Fibroblast of lung (primary cell): ENCODE measurements at regions not wholly inside any gene's neighbourhood (a gene's known extent, or its start where the extent isn't known, plus 50 kb on each side); places are given as distances from the start of the nearest gene placed in this dataset.

Experiments
- DNase-seq, 2 donors: peaks; one replicate each; pipeline versions ENCODE4 v3.0.0 to v3.0.0-alpha.2; 2010; ENCODE audit warnings: low read depth in 2 of 2
- H2AFZ ChIP-seq: 2 replicates; pipeline ENCODE4 v1.5.1; 2012; ENCODE audit warnings: low read length, control low read depth, inconsistent platforms
- H3K27ac ChIP-seq: 2 replicates; pipeline ENCODE4 v1.5.1; 2011; ENCODE audit warnings: low read length, control low read depth; ENCODE audit not compliant: insufficient read depth
- H3K27me3 ChIP-seq: 2 replicates; pipeline ENCODE4 v1.5.1; 2011; ENCODE audit warnings: mild to moderate bottlenecking, low read length; ENCODE audit not compliant: control insufficient read depth, insufficient read depth
- H3K36me3 ChIP-seq: 2 replicates; pipeline ENCODE4 v1.5.1; 2011; ENCODE audit warnings: low read length; ENCODE audit not compliant: control insufficient read depth, insufficient read depth
- H3K4me1 ChIP-seq: 2 replicates; pipeline ENCODE4 v1.5.1; 2011; ENCODE audit warnings: low read length; ENCODE audit not compliant: control insufficient read depth, insufficient read depth; ENCODE audit errors: extremely low read depth
- H3K4me2 ChIP-seq: 2 replicates; pipeline ENCODE4 v1.5.1; 2011; ENCODE audit warnings: low read length, control low read depth; ENCODE audit not compliant: insufficient read depth; ENCODE audit errors: extremely low read depth
- H3K4me3 ChIP-seq, 4 experiments: fragments of 200-600 bp in 1 of 4; sonication (generic) in 1 of 4; replicated peaks in 1 of 4; 2 replicates each; pipeline ENCODE4 v1.5.1; 2011 to 2016; ENCODE audit warnings: low read length in 4 of 4, low read depth in 3 of 4, mild to moderate bottlenecking in 3 of 4, control low read depth in 2 of 4, inconsistent platforms in 1 of 4, mixed read lengths in 1 of 4; ENCODE audit not compliant: insufficient read depth in 1 of 4; ENCODE audit errors: control extremely low read depth in 1 of 4
- H3K79me2 ChIP-seq: 2 replicates; pipeline ENCODE4 v1.5.1; 2012; ENCODE audit warnings: mild to moderate bottlenecking, low read length, inconsistent platforms; ENCODE audit not compliant: control insufficient read depth, insufficient read depth
- H3K9ac ChIP-seq: 2 replicates; pipeline ENCODE4 v1.5.1; 2011; ENCODE audit warnings: mild to moderate bottlenecking, low read length, control low read depth; ENCODE audit not compliant: insufficient read depth
- H3K9me3 ChIP-seq: 2 replicates; pipeline ENCODE4 v1.5.1; 2012; ENCODE audit warnings: low read depth, low read length; ENCODE audit not compliant: control insufficient read depth, insufficient read depth
- H4K20me1 ChIP-seq: 2 replicates; pipeline ENCODE4 v1.5.1; 2011; ENCODE audit warnings: low read length; ENCODE audit not compliant: control insufficient read depth, insufficient read depth; ENCODE audit errors: extremely low read depth
- EZH2 ChIP-seq: IDR thresholded peaks from 2 replicates; pipeline ENCODE4 v1.5.1; 2012; ENCODE audit warnings: low read length, control low read depth, mild to moderate bottlenecking; ENCODE audit errors: missing control alignments
- TF ChIP-seq, protein P1 (sequence below), 2 donors: IDR thresholded peaks in 1 of 2; conservative IDR thresholded peaks in 1 of 2; 1 replicate in 1 of 2; 2 replicates in 1 of 2; pipeline ENCODE4 v1.5.1; 2011 to 2012; ENCODE audit warnings: low read length in 2 of 2, control low read depth in 1 of 2, inconsistent platforms in 1 of 2, low read depth in 1 of 2, mild to moderate bottlenecking in 1 of 2

DNA sequence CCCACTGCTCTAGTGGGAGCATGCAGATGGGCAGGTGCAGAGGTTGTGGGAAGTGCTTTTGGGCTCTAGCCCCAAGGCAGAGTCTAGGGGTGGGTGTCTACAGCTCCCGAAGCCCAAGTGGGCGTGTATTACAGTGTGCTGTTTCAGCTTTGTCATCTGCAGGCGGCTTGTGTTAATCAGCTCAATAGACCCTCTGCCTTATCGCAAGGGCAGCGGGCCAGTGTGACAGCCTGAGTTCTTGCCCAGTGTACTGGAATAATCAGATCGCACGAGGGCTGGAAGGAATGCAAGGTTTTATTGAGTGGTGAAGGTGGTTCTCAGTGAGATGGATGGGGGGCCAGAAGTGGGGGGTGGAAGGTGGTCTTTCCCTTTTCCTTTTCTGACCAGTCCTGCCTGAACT, 529.4 kb upstream of the AMOT start:
- H3K9me3 ChIP-seq = no peaks in the 10 kb centered on the region
- no peak overlapping the region for H3K27ac ChIP-seq
- H3K4me1 ChIP-seq = no peaks in the 10 kb centered on the region
- H3K79me2 ChIP-seq = no peaks in the 10 kb centered on the region
- no peak overlapping the region for H3K9ac ChIP-seq
- no peak overlapping the region for H3K4me2 ChIP-seq
- TF ChIP-seq EZH2 = no peak
- TF ChIP-seq, protein P1, sequence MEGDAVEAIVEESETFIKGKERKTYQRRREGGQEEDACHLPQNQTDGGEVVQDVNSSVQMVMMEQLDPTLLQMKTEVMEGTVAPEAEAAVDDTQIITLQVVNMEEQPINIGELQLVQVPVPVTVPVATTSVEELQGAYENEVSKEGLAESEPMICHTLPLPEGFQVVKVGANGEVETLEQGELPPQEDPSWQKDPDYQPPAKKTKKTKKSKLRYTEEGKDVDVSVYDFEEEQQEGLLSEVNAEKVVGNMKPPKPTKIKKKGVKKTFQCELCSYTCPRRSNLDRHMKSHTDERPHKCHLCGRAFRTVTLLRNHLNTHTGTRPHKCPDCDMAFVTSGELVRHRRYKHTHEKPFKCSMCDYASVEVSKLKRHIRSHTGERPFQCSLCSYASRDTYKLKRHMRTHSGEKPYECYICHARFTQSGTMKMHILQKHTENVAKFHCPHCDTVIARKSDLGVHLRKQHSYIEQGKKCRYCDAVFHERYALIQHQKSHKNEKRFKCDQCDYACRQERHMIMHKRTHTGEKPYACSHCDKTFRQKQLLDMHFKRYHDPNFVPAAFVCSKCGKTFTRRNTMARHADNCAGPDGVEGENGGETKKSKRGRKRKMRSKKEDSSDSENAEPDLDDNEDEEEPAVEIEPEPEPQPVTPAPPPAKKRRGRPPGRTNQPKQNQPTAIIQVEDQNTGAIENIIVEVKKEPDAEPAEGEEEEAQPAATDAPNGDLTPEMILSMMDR (conservative IDR thresholded peaks at IDR 0.05 in 1 of 2, IDR thresholded peaks at IDR 0.05 in 1 of 2; ENCODE audit: low read depth in 1 of 2, low read length in 2 of 2) = no peak
- no peaks in the 10 kb centered on the region for H3K27me3 ChIP-seq
- no peaks in the 10 kb centered on the region for H3K36me3 ChIP-seq
- no peak overlapping the region for H3K4me3 ChIP-seq
- H2AFZ ChIP-seq = no peak overlapping the region
- no peak for DNase-seq
- no peaks in the 10 kb centered on the region for H4K20me1 ChIP-seq

DNA sequence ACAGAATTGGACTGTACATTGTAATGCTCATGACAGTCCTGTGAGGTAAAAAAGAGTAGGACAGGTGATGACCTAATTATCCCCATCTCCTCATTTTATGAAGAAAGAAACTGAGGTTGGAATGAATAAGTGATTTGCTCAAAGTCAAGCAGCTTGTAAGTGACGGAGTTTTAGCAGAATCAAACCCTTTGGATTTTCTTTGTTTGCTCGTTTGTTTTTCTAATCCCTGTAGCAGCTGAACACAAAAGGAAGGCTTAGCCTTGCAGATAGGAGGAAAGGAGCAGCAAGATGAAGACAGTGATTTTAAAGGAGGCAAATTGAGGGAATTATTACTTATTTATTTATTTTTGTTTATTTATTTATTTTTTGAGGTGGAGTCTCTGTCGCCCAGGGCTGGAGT, 528.4 kb upstream of the AMOT start:
- no peaks in the 10 kb centered on the region for H3K9me3 ChIP-seq
- no peak overlapping the region for H3K4me3 ChIP-seq
- H3K9ac ChIP-seq = no peak overlapping the region
- TF ChIP-seq EZH2 = no peak
- H3K27ac ChIP-seq = no peak overlapping the region
- DNase-seq = no peak
- H3K4me1 ChIP-seq = no peaks in the 10 kb centered on the region
- no peak overlapping the region for H3K4me2 ChIP-seq
- H3K36me3 ChIP-seq = no peaks in the 10 kb centered on the region
- H3K27me3 ChIP-seq = no peaks in the 10 kb centered on the region
- H3K79me2 ChIP-seq = no peaks in the 10 kb centered on the region
- no peaks in the 10 kb centered on the region for H4K20me1 ChIP-seq
- H2AFZ ChIP-seq = no peak overlapping the region

DNA sequence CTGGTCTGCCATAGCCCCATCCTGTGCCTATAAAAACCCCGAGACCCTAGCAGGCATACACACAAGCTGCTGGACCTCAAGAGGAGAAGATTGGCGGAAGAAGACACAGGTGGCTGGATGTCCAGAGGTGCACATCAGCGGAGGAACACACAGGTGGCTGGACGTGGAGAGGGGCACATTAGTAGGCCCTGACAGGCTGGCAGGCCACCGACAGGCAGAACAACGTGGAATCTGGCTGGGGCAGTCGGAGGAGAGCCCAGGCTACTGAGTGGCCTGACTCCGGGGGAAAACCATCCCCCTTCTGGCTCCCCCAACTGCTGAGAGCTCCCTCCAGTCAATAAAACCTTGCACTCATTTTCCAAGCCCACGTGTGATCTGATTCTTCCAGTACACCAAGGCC, 512.5 kb upstream of the AMOT start:
- Histone ChIP-seq H3K79me2 (no peaks in the 10 kb centered on the region), H3K27me3 (no peaks in the 10 kb centered on the region), H3K27ac (no peak overlapping the region), H3K4me1 (no peaks in the 10 kb centered on the region), H3K4me2 (no peak overlapping the region), H4K20me1 (no peaks in the 10 kb centered on the region), H3K36me3 (no peaks in the 10 kb centered on the region), H3K4me3 (no peak overlapping the region), H3K9ac (no peak overlapping the region), H2AFZ (no peak overlapping the region), H3K9me3 (no peaks in the 10 kb centered on the region)
- TF ChIP-seq EZH2 = no peak
- TF ChIP-seq, protein P1 (conservative IDR thresholded peaks at IDR 0.05 in 1 of 2, IDR thresholded peaks at IDR 0.05 in 1 of 2; ENCODE audit: low read depth in 1 of 2, low read length in 2 of 2) = no peak
- no peak for DNase-seq

DNA sequence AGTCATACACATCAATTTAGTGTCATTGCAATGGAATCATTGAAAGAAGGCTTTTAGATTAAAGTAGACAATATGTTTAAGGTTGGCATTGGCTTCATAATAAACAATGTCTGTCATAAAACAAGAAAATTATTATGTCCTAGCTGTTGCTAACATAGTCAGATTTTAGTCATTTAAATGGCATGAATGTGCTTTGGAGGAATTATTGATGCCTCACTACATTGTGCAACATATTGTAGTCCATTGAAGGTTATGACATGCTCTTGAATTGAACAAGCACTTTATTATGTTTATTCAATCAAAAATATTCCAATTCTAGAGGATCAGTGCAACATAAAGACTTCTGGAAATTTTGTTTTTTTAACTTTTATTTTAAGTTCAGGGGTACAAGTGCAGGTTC, 489.8 kb upstream of the AMOT start:
- Histone ChIP-seq H3K9ac (no peak overlapping the region), H3K4me3 (no peak overlapping the region), H3K27ac (no peak overlapping the region), H3K79me2 (no peaks in the 10 kb centered on the region), H3K27me3 (no peaks in the 10 kb centered on the region), H2AFZ (no peak overlapping the region), H4K20me1 (no peaks in the 10 kb centered on the region), H3K9me3 (no peaks in the 10 kb centered on the region), H3K36me3 (no peaks in the 10 kb centered on the region), H3K4me1 (no peaks in the 10 kb centered on the region), H3K4me2 (no peak overlapping the region)
- TF ChIP-seq, protein P1 (conservative IDR thresholded peaks at IDR 0.05 in 1 of 2, IDR thresholded peaks at IDR 0.05 in 1 of 2; ENCODE audit: low read depth in 1 of 2, low read length in 2 of 2) = no peak
- no peak for TF ChIP-seq EZH2
- no peak for DNase-seq
